GM12872 (cell line): ENCODE measurements at regions not wholly inside any gene's neighbourhood (a gene's known extent, or its start where the extent isn't known, plus 50 kb on each side); places are given as distances from the start of the nearest gene placed in this dataset.

Experiments
- TF ChIP-seq, protein P1 (sequence below): IDR thresholded peaks from 3 replicates; pipeline ENCODE4 v1.5.1; 2011; ENCODE audit warnings: low read depth, mild to moderate bottlenecking, low read length, moderate library complexity; ENCODE audit not compliant: insufficient read depth

DNA sequence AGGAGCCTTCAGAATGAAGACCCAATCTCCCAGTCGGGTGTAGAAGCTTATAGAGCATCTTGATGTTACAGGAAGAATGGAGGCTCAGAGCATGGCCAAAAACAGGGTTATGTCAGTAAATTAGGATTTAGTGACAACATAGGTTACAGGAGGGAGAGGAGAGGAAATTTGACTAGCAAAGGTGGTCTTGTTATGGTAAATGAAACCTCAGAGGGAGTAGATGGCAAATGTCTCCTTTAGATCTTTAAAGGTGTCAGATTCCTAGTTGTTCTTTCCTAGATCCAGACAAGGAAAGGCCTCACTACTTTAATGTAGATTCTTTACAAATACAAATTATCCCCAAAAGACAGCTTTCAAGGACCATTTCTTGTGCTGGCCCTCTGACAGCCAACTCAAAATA, 465.0 kb downstream of the DMRTA1 start:
- TF ChIP-seq, protein P1, sequence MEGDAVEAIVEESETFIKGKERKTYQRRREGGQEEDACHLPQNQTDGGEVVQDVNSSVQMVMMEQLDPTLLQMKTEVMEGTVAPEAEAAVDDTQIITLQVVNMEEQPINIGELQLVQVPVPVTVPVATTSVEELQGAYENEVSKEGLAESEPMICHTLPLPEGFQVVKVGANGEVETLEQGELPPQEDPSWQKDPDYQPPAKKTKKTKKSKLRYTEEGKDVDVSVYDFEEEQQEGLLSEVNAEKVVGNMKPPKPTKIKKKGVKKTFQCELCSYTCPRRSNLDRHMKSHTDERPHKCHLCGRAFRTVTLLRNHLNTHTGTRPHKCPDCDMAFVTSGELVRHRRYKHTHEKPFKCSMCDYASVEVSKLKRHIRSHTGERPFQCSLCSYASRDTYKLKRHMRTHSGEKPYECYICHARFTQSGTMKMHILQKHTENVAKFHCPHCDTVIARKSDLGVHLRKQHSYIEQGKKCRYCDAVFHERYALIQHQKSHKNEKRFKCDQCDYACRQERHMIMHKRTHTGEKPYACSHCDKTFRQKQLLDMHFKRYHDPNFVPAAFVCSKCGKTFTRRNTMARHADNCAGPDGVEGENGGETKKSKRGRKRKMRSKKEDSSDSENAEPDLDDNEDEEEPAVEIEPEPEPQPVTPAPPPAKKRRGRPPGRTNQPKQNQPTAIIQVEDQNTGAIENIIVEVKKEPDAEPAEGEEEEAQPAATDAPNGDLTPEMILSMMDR = no peak

GRCh38 chr9:22913026-22913425, 466.4 kb downstream of the DMRTA1 start:
- TF ChIP-seq, protein P1 = no peak

- TF ChIP-seq, protein P1 = no peak
These were observed 466.9 kb downstream of the DMRTA1 start for GRCh38 chr9:22913518-22913917.

DNA sequence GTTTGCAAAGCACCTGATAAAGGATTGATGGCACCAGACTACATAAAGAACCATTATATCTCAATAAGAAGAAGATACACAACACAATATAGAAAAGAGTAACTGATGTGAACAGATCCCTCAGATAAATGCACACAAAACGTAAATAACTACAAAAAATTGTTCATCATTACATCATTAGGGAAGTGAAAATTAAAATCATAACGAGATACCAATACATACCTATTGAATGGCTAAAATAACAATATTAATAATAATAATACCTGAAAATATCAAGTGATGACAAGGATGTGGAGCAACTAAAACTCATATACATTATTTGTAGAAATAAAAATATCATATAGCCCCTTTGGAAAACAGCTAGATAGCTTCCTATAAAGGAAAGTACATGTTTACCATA, 469.5 kb downstream of the DMRTA1 start:
- TF ChIP-seq, protein P1 = no peak

DNA sequence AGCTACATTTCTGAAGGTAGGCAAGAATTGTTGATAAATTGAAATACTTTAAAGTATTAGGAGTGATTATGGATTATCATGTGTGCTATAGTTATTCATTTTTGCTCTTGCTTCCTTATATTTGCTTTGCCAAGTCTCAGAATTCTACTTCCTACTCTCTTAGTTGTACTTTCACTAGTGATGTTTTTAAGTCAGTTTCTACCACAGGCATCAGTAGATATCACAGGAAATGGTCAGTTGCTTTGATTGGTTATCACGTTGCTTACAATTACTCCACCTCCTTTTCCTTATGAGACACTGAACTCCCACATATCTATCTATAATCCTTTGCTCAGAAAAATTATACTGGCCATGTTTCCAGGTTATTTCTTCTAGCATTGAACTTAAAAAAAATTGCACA, 472.8 kb downstream of the DMRTA1 start:
- TF ChIP-seq, protein P1 = no peak

GRCh38 chr9:22921742-22922141, 475.1 kb downstream of the DMRTA1 start:
- TF ChIP-seq, protein P1 = no peak

DNA sequence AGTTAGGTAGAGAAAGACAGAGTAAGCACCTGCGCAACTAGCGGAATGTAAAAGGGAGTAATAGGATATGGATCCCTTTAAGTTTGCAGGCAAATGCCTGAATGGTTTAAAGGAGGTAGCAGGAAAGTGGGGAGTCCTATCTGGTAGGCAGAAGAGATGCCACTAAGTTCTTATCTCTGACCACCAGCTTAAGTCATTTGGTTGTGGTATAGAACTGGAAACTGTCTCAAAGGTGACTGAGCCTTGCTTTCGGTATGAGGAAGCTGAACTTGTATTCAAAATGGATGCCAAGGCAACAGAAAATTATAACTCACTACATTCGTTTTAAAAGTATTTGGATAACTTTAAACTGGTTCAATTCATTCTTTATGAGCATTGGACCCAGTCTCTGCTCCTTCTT, 475.6 kb downstream of the DMRTA1 start:
- TF ChIP-seq, protein P1 = no peak

GRCh38 chr9:22954550-22954949, 507.9 kb downstream of the DMRTA1 start:
- TF ChIP-seq, protein P1 = no peak
